ENCODE measurements at regions not wholly inside any gene's neighbourhood (a gene's known extent, or its start where the extent isn't known, plus 50 kb on each side); places are given as distances from the start of the nearest gene placed in this dataset.

DNA sequence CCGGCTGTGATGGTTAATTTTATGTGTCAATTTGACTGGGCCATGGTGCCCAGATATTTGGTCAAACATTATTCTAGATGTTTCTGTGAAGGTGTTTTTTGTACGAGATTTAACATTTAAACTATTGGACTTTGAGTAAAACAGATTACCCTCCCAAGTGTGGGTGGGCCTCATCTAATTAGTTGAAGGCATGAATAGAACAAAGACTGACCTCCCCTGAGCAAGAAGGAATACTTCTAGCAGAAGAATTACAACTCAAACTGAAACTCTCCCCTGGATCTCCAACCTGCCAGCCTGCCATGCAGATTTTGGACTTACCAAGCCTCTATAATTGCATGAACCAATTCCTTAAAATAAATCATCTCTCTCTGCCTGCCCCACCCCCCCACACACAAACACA is 132.5 kb downstream of the DHX15 start:
- DNase-seq (ENCODE audit: insufficient read length), result no peak
- TF ChIP-seq TAF1 (IDR thresholded peaks at IDR 0.05; ENCODE audit: borderline replicate concordance, low read depth, low read length), result no peak
- TF ChIP-seq POLR2AphosphoS5 (IDR thresholded peaks at IDR 0.05; ENCODE audit: low read depth, low read length), result no peak
- no peak for TF ChIP-seq POLR2A (IDR thresholded peaks at IDR 0.05; ENCODE audit: low read depth, low read length)
- FAIRE-seq, result no peak

DNA sequence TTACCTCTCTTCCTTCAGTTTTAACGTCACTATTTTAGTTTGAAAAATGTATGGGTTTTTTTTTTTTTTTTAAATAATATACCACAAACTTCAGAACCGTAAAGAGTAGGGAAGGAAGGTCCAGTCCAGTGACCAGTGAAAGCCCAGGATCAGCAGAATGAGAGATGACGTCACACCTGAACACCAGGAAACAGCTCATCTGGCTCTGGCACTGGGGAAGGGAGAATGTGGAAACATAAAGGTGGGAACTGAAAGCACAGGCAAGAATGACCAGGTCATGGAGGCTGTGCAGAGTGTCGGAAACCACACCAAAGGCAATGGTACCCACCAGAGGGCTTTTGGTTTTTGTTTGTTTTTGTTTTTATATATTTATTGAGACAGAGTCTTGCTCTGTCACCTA is 141.2 kb downstream of the DHX15 start:
- DNase-seq (ENCODE audit: insufficient read length) (no peak), FAIRE-seq (no peak)
- TF ChIP-seq POLR2A (IDR thresholded peaks at IDR 0.05; ENCODE audit: low read depth, low read length), result no peak
- TF ChIP-seq POLR2AphosphoS5 (IDR thresholded peaks at IDR 0.05; ENCODE audit: low read depth, low read length), result no peak
- no peak for TF ChIP-seq TAF1 (IDR thresholded peaks at IDR 0.05; ENCODE audit: borderline replicate concordance, low read depth, low read length)

DNA sequence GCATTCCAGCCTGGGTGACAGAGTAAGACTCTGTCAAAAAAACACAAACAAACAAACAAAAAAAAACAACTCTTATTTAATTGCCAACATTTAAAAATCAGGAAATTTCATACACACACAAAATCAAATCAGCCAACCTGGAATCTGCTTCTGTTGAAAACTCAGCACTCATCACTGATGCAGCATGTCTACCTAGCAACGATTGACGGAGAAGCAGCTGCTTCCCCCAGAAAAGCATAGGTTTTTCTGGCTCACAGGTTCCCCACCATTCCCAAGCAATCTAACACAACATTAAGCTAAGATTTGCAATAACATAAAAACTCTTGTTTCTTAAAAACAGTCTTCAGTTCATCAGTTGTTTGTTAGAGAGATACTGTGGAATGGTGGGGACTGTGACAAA is 143.6 kb downstream of the DHX15 start:
- no peak for FAIRE-seq
- no peak for DNase-seq (ENCODE audit: insufficient read length)
- TF ChIP-seq POLR2A (IDR thresholded peaks at IDR 0.05; ENCODE audit: low read depth, low read length), result no peak
- TF ChIP-seq TAF1 (IDR thresholded peaks at IDR 0.05; ENCODE audit: borderline replicate concordance, low read depth, low read length), result no peak
- no peak for TF ChIP-seq POLR2AphosphoS5 (IDR thresholded peaks at IDR 0.05; ENCODE audit: low read depth, low read length)

DNA sequence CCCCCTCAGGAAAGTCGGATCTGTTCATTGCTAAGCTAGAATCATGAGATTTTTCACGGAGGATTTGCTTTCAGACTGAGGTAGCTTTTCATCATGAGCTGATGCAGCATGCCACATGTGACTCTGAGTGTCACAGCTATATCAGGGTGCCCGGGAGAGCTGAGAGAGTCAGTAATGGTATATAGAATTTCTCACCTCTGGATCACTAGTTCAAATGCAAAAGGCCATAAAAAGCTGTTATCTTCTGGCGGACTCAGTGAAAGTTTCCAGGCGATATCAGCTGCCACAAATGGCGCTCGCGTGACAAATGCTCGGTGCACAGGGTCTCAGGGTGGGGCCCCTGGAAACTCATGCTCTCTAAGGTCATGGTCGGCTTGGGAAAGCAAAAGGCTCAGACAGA is 150.1 kb downstream of the DHX15 start:
- no peak for DNase-seq (ENCODE audit: insufficient read length)
- TF ChIP-seq POLR2AphosphoS5 (IDR thresholded peaks at IDR 0.05; ENCODE audit: low read depth, low read length) (no peak), TAF1 (IDR thresholded peaks at IDR 0.05; ENCODE audit: borderline replicate concordance, low read depth, low read length) (no peak), POLR2A (IDR thresholded peaks at IDR 0.05; ENCODE audit: low read depth, low read length) (no peak)
- no peak for FAIRE-seq

DNA sequence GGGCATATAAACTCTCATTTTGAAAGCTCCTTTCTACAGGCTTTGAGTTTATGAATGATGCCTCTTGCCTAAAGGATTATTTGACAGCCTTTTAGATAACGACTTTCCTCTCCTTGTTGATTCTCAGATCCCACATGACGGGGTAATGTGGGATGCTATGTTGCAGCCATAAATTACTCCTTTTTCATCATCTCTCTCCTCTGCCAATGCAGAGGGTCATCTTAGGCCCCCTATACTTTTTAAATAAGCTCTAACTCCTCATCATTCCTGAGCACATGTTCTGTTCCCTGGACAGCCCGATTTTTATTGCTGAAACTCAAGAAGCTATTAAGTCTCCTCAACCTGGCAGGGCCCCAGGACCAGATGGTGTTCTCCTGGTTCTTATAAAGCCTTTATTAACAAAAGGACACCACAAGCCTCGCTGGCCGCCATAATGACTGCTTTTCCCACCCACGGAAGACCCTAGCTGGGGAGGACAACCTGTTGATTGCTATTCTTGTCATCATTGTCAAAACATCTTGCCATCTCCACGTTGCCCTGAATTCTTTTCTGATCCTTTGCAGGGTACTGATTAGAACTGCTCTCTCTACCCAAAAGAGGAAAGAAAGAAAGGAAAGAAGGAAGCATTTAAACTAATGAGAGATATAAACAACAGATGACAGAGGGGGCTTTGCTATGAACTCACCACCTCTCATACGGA is 150.7 kb downstream of the DHX15 start:
- FAIRE-seq (no peak), DNase-seq (ENCODE audit: insufficient read length) (no peak)
- no peak for TF ChIP-seq TAF1 (IDR thresholded peaks at IDR 0.05; ENCODE audit: borderline replicate concordance, low read depth, low read length)
- no peak for TF ChIP-seq POLR2A (IDR thresholded peaks at IDR 0.05; ENCODE audit: low read depth, low read length)
- TF ChIP-seq POLR2AphosphoS5 (IDR thresholded peaks at IDR 0.05; ENCODE audit: low read depth, low read length), result no peak

DNA sequence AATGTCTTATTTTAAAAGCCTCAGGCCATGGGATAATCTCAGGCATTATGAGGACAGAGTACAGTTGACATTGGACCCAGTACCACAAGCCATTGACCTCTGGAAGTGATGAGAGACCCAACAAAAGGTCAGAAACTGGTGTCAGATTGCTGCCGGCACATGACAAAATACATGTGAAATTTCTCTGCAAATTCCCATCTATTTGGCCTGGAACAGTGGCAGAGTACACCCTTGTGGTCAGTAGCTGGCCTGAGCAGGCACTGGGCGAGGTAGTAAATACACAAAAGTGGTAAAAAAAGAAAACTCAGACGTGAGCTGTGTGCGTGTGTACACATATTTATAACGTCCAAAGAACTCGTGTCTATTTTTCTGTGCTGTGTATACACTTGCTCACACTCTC is 155.5 kb downstream of the DHX15 start:
- no peak for TF ChIP-seq TAF1 (IDR thresholded peaks at IDR 0.05; ENCODE audit: borderline replicate concordance, low read depth, low read length)
- DNase-seq (ENCODE audit: insufficient read length) (no peak), FAIRE-seq (no peak)

DNA sequence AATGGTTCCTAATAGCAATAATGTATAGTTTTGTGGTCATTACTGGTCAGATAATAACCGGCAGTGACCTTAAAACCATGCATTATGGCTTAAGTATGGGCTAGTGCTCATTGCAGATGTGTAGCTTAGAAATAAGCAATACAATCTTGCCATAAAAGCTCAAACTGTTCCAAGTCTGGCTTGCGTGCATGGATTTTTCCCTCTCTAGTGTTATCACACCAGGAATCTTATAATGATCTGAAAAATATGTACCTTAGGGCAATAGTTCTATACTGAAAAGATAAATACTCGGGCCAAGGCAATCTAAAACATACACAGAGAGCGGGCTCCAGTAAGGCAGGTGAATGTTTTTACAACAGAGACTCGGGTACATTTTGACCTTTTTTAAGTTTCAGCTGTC is 157.8 kb downstream of the DHX15 start:
- TF ChIP-seq TAF1 (IDR thresholded peaks at IDR 0.05; ENCODE audit: borderline replicate concordance, low read depth, low read length), result no peak
- no peak for TF ChIP-seq POLR2AphosphoS5 (IDR thresholded peaks at IDR 0.05; ENCODE audit: low read depth, low read length)
- DNase-seq (ENCODE audit: insufficient read length) (no peak), FAIRE-seq (no peak)

DNA sequence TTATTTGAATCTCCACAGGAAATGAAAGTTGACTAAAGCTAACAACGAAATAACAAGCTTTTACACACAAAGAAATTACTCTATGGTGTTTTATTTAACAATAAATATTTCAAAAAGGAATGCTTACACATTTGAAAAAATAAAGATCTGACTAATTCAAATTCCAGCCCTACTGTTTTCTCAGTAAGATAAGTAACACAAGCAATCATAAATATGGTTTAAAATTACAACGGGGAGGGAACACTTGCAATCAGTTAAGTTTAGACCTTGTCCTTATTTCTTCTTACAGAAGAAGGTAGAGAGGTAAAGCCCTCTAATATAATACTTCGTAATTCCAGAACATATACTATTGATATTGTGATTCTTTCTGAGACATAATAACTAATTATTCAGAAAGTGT is 158.5 kb downstream of the DHX15 start:
- no peak for FAIRE-seq

DNA sequence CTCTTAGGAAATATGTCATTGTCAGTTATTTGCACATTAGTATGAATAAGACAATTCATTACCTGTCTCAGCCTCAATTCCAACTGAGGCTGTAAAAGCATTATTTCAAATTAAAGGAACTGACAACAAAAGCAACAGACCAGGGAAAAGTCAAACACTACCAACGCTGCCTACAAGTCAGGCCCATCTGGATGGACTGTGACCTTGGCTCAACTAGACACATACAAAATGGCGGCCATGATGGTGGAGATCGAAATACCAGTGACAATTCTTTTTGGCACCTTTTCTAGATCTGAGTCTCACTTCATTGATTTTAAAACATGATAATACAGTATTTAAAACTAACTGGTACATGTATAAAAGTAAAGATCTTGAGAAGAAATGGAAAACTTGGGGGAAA is 160.7 kb downstream of the DHX15 start:
- FAIRE-seq (no peak), DNase-seq (ENCODE audit: insufficient read length) (no peak)
- no peak for TF ChIP-seq POLR2AphosphoS5 (IDR thresholded peaks at IDR 0.05; ENCODE audit: low read depth, low read length)
- no peak for TF ChIP-seq POLR2A (IDR thresholded peaks at IDR 0.05; ENCODE audit: low read depth, low read length)
- TF ChIP-seq TAF1 (IDR thresholded peaks at IDR 0.05; ENCODE audit: borderline replicate concordance, low read depth, low read length), result no peak

More for the DNA sequence above, 158.5 kb downstream of the DHX15 start:
- TF ChIP-seq POLR2A (IDR thresholded peaks at IDR 0.05; ENCODE audit: low read depth, low read length), result no peak
- TF ChIP-seq TAF1 (IDR thresholded peaks at IDR 0.05; ENCODE audit: borderline replicate concordance, low read depth, low read length), result no peak
- TF ChIP-seq POLR2AphosphoS5 (IDR thresholded peaks at IDR 0.05; ENCODE audit: low read depth, low read length), result no peak
- DNase-seq (ENCODE audit: insufficient read length), result no peak

DNA sequence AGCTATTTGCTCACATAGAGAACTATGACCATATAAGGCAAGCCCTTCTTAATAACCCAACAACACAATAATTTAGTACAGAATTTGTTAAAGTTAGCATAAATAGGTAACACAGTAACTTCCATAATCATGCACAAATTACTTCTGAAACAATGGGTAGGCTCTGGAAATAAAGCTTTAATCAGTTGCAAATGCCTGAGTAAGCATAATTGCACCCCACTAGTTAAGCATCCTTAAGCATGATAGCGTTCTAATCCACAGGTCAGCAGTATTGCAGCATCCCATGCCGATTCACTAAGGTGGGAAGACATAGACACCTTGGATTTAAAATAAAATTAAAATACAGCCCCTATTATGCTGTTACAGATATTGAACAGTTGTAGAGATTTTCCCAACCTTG is 161.7 kb downstream of the DHX15 start:
- no peak for DNase-seq (ENCODE audit: insufficient read length)
- FAIRE-seq, result no peak
- TF ChIP-seq POLR2AphosphoS5 (IDR thresholded peaks at IDR 0.05; ENCODE audit: low read depth, low read length), result no peak
- no peak for TF ChIP-seq TAF1 (IDR thresholded peaks at IDR 0.05; ENCODE audit: borderline replicate concordance, low read depth, low read length)
- no peak for TF ChIP-seq POLR2A (IDR thresholded peaks at IDR 0.05; ENCODE audit: low read depth, low read length)

DNA sequence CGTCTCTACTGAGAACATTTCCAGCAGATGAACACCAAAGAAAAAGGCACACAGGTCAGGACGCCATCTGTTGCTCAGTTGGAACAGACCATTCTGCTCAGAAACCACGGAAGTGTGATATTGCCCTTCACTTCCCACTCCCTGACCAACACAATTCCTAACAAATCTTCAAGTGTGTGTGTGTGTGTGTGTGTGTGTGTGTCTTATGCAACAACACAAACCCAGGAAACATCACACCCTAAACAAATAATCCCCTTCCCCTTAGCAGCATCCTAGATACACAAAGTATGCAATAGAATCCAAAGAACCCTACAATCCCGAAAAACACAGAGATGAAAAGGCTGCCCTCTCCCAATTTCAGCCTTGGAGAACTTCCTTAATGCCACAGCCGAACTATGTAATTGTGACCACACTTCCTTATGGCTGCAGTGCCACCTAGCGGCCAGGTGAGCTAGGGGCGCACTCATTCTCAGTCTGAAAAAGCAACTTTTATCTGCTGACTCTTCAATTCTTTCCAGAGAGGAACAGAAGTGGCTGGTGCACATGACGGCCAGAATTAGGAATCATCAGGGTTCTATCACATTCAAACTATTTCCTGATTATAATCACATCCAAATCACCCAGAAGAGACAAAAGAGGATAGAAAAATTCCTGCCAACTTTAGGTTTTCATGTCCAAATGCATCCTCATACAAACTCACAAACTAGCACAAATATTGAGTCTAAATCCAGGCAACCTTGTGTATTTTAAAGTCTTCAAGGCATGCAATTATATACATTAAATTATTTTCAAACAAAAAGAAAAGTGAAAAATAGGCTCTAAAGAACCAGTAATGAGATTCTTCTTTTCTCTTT is 164.9 kb downstream of the DHX15 start:
- DNase-seq (ENCODE audit: insufficient read length) (peak; percentile 43), FAIRE-seq (peak; percentile 93)
- TF ChIP-seq POLR2AphosphoS5 (IDR thresholded peaks at IDR 0.05; ENCODE audit: low read depth, low read length) (no peak), POLR2A (IDR thresholded peaks at IDR 0.05; ENCODE audit: low read depth, low read length) (no peak), TAF1 (IDR thresholded peaks at IDR 0.05; ENCODE audit: borderline replicate concordance, low read depth, low read length) (no peak)

DNA sequence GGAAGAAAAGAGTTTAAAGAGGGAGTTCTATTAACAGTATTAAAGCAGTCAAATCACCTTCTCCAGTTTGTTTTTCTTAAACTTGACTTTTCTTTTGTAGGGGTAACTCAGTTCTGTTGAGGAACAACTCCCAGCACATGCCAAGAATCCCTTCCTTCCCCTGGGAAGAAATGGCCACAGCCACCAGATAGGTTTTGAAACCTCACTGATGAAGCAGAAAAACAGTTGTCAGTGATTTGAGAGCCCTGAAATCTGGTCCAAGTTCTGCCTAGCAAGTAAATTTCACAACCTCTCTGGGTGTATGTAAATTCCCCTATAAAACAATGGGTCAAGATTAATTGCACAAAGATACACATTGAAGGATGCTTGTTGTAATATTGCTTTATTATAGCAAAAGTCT is 167.1 kb downstream of the DHX15 start:
- TF ChIP-seq TAF1 (IDR thresholded peaks at IDR 0.05; ENCODE audit: borderline replicate concordance, low read depth, low read length) (no peak), POLR2AphosphoS5 (IDR thresholded peaks at IDR 0.05; ENCODE audit: low read depth, low read length) (no peak), POLR2A (IDR thresholded peaks at IDR 0.05; ENCODE audit: low read depth, low read length) (no peak)
- DNase-seq (ENCODE audit: insufficient read length) (no peak), FAIRE-seq (no peak)

Data from GM12892 (cell line).